Right atrium auricular region (tissue), 2 donors: ENCODE measurements at regions not wholly inside any gene's neighbourhood (a gene's known extent, or its start where the extent isn't known, plus 50 kb on each side); places are given as distances from the start of the nearest gene placed in this dataset.

Experiments
- DNase-seq: peaks from one replicate; pipeline ENCODE4 v3.0.0-alpha.2; 2019; ENCODE audit warnings: low spot score
- H3K27ac ChIP-seq, 2 donors: fragments of 200-600 bp; sonication (generic); 1 replicate in 1 of 2; 2 replicates in 1 of 2; pipeline ENCODE4 v1.5.1; 2016 to 2019
- H3K27me3 ChIP-seq, 2 donors: fragments of 200-600 bp; sonication (generic); one replicate each; pipeline versions ENCODE4 v1.5.1 to v1.6.0; 2017 to 2019
- H3K36me3 ChIP-seq: fragments of 200-600 bp; sonication (generic); one replicate; pipeline ENCODE4 v1.5.1; 2016
- H3K4me1 ChIP-seq, 2 donors: fragments of 200-600 bp; sonication (generic); one replicate each; pipeline versions ENCODE4 v1.5.1 to v1.6.0; 2017 to 2019
- H3K4me3 ChIP-seq, 2 donors: fragments of 200-600 bp; sonication (generic); 1 replicate in 1 of 2; 2 replicates in 1 of 2; pipeline ENCODE4 v1.5.1; 2017 to 2019; ENCODE audit warnings: mild to moderate bottlenecking in 1 of 2, moderate library complexity in 1 of 2
- H3K9me3 ChIP-seq, 2 donors: fragments of 200-600 bp; sonication (generic); one replicate each; pipeline ENCODE4 v1.5.1; 2019
- TF ChIP-seq, protein P1 (sequence below), 2 donors: fragments of 200-600 bp; sonication (generic); IDR thresholded peaks; one replicate each; pipeline ENCODE4 v1.5.1; 2019; ENCODE audit warnings: antibody characterized with exemption in 2 of 2

DNA sequence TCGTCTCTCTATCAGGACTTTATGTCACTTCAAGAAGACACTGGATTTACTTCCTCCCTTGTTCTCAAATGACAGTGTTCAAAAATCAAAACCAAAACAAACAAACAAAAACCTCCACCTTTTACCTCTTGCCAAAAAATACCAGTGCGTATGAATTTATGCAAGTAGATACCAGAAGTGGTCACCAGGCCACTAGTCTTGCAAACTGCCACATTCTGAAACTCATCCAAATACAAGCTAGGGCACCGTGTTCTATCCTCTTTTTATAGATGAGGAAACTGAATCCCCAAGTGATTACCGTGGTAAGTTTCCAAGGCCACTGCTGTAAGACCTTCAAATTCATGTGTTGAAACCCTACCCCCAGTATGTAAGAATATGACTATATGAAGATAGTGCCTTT lies 343.9 kb upstream of the KITLG start:
- Histone ChIP-seq H3K27ac (no peak overlapping the region), H3K27me3 (no peaks in the 10 kb centered on the region), H3K36me3 (no peaks in the 10 kb centered on the region), H3K4me1 (no peaks in the 10 kb centered on the region), H3K9me3 (no peaks in the 10 kb centered on the region), H3K4me3 (no peak overlapping the region)
- TF ChIP-seq, protein P1, sequence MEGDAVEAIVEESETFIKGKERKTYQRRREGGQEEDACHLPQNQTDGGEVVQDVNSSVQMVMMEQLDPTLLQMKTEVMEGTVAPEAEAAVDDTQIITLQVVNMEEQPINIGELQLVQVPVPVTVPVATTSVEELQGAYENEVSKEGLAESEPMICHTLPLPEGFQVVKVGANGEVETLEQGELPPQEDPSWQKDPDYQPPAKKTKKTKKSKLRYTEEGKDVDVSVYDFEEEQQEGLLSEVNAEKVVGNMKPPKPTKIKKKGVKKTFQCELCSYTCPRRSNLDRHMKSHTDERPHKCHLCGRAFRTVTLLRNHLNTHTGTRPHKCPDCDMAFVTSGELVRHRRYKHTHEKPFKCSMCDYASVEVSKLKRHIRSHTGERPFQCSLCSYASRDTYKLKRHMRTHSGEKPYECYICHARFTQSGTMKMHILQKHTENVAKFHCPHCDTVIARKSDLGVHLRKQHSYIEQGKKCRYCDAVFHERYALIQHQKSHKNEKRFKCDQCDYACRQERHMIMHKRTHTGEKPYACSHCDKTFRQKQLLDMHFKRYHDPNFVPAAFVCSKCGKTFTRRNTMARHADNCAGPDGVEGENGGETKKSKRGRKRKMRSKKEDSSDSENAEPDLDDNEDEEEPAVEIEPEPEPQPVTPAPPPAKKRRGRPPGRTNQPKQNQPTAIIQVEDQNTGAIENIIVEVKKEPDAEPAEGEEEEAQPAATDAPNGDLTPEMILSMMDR (IDR thresholded peaks at IDR 0.05), result no peak
- DNase-seq, result no peak

DNA sequence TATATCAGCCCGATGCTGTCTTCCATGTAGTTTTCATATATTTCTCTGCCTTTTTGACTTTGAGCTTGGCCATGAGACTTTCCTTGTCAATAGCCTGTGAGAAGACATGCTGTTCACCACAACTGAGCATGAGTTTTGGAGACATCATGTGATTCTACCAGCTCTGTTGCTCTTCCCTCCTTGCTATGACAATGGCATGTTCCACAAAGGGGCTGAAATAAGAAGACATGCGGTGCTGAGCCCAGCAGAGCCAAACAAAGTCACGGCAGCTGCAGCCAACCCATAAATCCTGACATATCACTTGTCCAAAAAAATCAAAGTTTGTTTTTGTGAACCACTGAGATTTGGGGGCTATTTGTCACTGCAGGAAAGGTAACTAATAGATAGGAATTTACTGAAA lies 343.4 kb upstream of the KITLG start:
- Histone ChIP-seq H3K9me3 (no peaks in the 10 kb centered on the region), H3K4me1 (no peaks in the 10 kb centered on the region), H3K27me3 (no peaks in the 10 kb centered on the region), H3K27ac (no peak overlapping the region), H3K36me3 (no peaks in the 10 kb centered on the region), H3K4me3 (no peak overlapping the region)
- DNase-seq, result no peak
- TF ChIP-seq, protein P1 (IDR thresholded peaks at IDR 0.05), result no peak

DNA sequence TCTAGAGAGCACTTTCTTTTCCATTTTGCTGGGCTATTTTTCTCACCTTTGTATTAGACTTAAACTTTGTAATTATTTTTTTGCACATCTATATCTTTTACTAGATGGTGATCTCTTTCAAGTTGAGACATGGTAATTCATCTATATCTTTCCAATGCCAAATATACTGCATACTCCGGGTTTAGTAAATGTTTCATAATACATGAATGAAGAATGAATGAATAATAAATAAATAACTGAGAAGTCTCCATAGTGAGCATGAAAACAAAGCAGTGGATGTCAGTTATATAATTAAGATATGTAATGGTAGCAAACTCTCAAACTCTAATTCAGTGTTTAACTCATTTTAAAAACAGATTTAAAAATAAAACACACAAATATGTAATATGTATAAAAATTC lies 342.5 kb upstream of the KITLG start:
- H3K4me1 ChIP-seq, result no peaks in the 10 kb centered on the region
- H3K27ac ChIP-seq, result no peak overlapping the region
- no peaks in the 10 kb centered on the region for H3K36me3 ChIP-seq
- H3K4me3 ChIP-seq, result no peak overlapping the region
- no peaks in the 10 kb centered on the region for H3K9me3 ChIP-seq
- no peaks in the 10 kb centered on the region for H3K27me3 ChIP-seq
- no peak for DNase-seq
- TF ChIP-seq, protein P1 (IDR thresholded peaks at IDR 0.05), result no peak

DNA sequence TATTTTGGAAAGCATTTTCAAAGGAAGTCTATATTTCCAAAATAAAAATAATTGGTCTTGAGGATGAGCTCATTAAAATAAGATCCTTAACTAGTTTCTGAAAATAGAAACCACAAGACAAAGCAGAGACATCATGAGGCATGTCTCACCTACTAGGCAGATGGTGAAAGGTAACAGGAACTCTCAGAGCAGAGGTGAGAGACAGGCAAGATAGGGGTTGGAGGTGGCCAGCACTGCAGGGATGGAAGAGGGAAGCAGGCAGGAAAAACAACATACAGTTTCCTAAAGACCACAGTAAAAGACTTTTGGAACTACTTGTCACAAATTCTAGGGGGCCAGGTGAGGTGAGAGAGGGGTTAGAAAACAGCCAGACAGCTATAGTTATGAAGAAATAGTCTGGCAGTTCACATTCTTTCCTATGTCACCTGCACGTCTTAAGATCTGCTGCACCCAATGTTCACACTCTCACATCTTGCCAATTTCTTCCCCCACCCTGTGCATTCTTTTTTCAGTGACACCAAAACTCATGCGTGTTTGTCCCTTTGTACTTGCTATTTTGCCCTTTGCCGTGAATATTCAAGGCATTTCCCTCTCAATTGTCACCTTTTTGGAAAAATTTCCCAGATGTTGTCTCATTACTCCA lies 341.7 kb upstream of the KITLG start:
- no peak for DNase-seq
- Histone ChIP-seq H3K4me1 (no peaks in the 10 kb centered on the region), H3K36me3 (no peaks in the 10 kb centered on the region), H3K4me3 (no peak overlapping the region), H3K9me3 (no peaks in the 10 kb centered on the region), H3K27me3 (no peaks in the 10 kb centered on the region), H3K27ac (no peak overlapping the region)
- TF ChIP-seq, protein P1 (IDR thresholded peaks at IDR 0.05), result no peak

DNA sequence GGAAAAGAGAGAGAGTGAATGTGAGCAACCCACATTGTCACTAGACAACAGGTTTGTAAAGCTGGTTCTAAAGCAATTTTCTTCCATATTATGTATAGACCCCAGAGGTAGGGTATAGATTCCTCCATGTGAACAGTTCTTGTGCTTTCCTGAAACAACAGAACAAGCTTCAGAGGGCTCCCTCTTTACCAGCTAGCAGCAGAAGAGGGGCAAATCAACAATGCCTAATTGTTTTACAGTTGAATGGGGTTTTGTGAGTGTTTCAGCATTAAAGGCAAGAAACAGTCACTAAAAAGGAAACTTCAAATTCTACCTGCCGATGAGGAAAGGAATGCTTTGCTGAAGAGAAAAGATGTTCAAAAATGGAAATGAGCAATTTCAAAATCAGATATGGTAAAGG lies 341.2 kb upstream of the KITLG start:
- Histone ChIP-seq H3K27me3 (no peaks in the 10 kb centered on the region), H3K4me1 (no peaks in the 10 kb centered on the region), H3K9me3 (no peaks in the 10 kb centered on the region), H3K4me3 (no peak overlapping the region), H3K36me3 (no peaks in the 10 kb centered on the region), H3K27ac (no peak overlapping the region)
- TF ChIP-seq, protein P1 (IDR thresholded peaks at IDR 0.05), result no peak
- no peak for DNase-seq

DNA sequence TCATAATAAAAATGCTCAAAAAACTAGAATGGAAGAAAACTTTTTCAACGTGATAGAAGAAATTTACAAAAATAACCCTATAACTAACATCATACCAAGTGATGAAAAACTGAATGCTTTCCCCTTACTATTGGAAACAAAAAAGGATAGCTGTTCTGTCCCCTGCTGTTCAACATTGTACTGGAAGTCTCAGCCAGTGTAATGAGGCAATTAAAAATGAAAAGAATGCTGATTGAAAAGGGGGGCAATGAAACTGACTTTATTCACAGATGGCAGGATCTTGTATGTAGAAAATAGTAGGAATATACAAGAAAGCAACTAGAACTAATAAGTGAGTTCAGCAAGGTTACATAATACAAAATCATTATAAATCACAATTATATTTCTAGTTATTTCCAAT lies 337.9 kb upstream of the KITLG start:
- Histone ChIP-seq H3K36me3 (no peaks in the 10 kb centered on the region), H3K27ac (no peak overlapping the region), H3K27me3 (no peaks in the 10 kb centered on the region), H3K4me3 (no peak overlapping the region), H3K4me1 (no peaks in the 10 kb centered on the region), H3K9me3 (peaks cover 0 to 18% of the 10 kb centered on the region in 2 donors)
- DNase-seq, result no peak
- TF ChIP-seq, protein P1 (IDR thresholded peaks at IDR 0.05), result no peak
